CD4-positive, alpha-beta T cell treated with Interleukin-17A for 1 hour (primary cell): ENCODE measurements at regions not wholly inside any gene's neighbourhood (a gene's known extent, or its start where the extent isn't known, plus 50 kb on each side); places are given as distances from the start of the nearest gene placed in this dataset.

Experiments
- DNase-seq: peaks from one replicate; pipeline ENCODE4 v3.0.0-alpha.2; 2020

GRCh38 chr1:240667351-240667750 lies 55.4 kb upstream of the GREM2 start:
- no peak for DNase-seq

- peak; percentile 52 for DNase-seq
Observed at GRCh38 chr1:240666568-240667198, 54.7 kb upstream of the GREM2 start.

DNA sequence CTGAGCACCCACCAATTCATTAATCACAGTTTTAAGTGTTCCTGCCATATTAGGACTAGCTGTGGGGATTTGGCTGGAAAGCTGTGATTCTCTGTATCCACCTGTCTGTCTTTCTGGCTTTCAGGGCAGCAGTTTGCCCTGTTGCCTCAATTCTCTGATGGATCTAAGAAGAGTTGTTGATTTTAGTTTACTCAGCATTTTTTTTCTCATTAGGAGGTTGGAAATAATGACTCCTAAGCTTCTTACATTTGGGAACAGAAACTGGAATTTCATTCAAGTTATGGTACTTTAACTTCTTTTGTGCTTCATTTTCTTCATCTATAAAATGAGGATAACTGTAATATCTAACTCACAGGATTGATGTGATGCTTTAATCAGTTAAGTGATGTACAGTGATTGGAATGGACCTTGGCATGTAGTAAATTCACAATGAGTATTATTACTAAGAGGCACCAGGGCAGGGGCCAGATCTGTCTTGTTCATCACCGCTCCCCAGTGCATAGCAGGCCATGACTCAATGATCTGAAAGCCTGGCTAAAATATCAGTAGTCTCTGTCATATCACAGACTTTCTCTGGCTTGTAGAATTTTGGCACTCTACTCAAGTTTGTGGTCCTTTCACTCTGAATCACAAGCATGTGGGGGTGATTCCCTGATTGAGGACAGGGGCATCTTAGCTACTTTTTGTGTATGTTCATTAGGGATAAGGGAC lies 51.4 kb upstream of the GREM2 start:
- DNase-seq = no peak
